Activated T-cell treated with anti-CD3 and anti-CD28 coated beads, Interleukin-2, amount 50 U/mL, for 1 hour (primary cell): ENCODE measurements at regions not wholly inside any gene's neighbourhood (a gene's known extent, or its start where the extent isn't known, plus 50 kb on each side); places are given as distances from the start of the nearest gene placed in this dataset.
"Not testable (repeated sequence)": the region's sequence is repeated elsewhere in the genome, so short reads cannot be mapped to it uniquely, and the experiment has no call there.

ENCODE experiments used
- DNase-seq: peaks from one replicate; pipeline ENCODE4 v3.0.0-alpha.2; 2020

- DNase-seq, result no peak
These were observed 264.6 kb upstream of the THUMPD2 start for GRCh38 chr2:40043641-40044040.

GRCh38 chr2:40043191-40043590, 264.1 kb upstream of the THUMPD2 start:
- no peak for DNase-seq

- DNase-seq, result no peak
These were observed 262.6 kb upstream of the THUMPD2 start for GRCh38 chr2:40041422-40042382.

- no peak for DNase-seq
These were observed 260.5 kb upstream of the THUMPD2 start for GRCh38 chr2:40039549-40039948.

- DNase-seq, result no peak
These were observed 259.6 kb upstream of the THUMPD2 start for GRCh38 chr2:40038646-40039045.

GRCh38 chr2:40037303-40037702, 258.2 kb upstream of the THUMPD2 start:
- DNase-seq, result no peak

- DNase-seq, result no peak
These were observed 257.2 kb upstream of the THUMPD2 start for GRCh38 chr2:40036241-40036640.

- DNase-seq, result no peak
These were observed 255.7 kb upstream of the THUMPD2 start for GRCh38 chr2:40034801-40035200.

GRCh38 chr2:40034198-40034597, 255.1 kb upstream of the THUMPD2 start:
- no peak for DNase-seq

GRCh38 chr2:40033781-40034180, 254.7 kb upstream of the THUMPD2 start:
- no peak for DNase-seq

GRCh38 chr2:40032650-40033319, 253.7 kb upstream of the THUMPD2 start:
- DNase-seq, result no peak

- no peak for DNase-seq
These were observed 251.5 kb upstream of the THUMPD2 start for GRCh38 chr2:40030456-40030975.

GRCh38 chr2:40028792-40029488, 249.9 kb upstream of the THUMPD2 start:
- DNase-seq, result no peak

GRCh38 chr2:40027968-40028367, 248.9 kb upstream of the THUMPD2 start:
- DNase-seq, result no peak

GRCh38 chr2:40025276-40025675, 246.2 kb upstream of the THUMPD2 start:
- DNase-seq, result not testable (repeated sequence)

- no peak for DNase-seq
These were observed 241.9 kb upstream of the THUMPD2 start for GRCh38 chr2:40020997-40021396.

GRCh38 chr2:40016151-40016885, 237.3 kb upstream of the THUMPD2 start:
- no peak for DNase-seq

- DNase-seq, result not testable (repeated sequence)
These were observed 234.9 kb upstream of the THUMPD2 start for GRCh38 chr2:40013962-40014361.

- no peak for DNase-seq
These were observed 225.3 kb upstream of the THUMPD2 start for GRCh38 chr2:40004336-40004735.

GRCh38 chr2:40002339-40002738, 223.3 kb upstream of the THUMPD2 start:
- no peak for DNase-seq

- no peak for DNase-seq
These were observed 220.8 kb upstream of the THUMPD2 start for GRCh38 chr2:39999864-40000263.

GRCh38 chr2:39998617-39999016, 219.6 kb upstream of the THUMPD2 start:
- DNase-seq, result no peak
